Nephron (organoid): ENCODE measurements at regions not wholly inside any gene's neighbourhood (a gene's known extent, or its start where the extent isn't known, plus 50 kb on each side); places are given as distances from the start of the nearest gene placed in this dataset.
"Not testable (repeated sequence)": the region's sequence is repeated elsewhere in the genome, so short reads cannot be mapped to it uniquely, and the experiment has no call there.

ENCODE experiments used
- H3K27ac Mint-ChIP-seq, 3 experiments: 2 replicates each; pipeline ENCODE4 v1.8.0; 2020; ENCODE audit warnings: mixed read lengths in 3 of 3, mild to moderate bottlenecking in 2 of 3, moderate library complexity in 1 of 3
- H3K27me3 Mint-ChIP-seq: 2 replicates; pipeline ENCODE4 v1.8.0; 2021; ENCODE audit warnings: low read depth, mild to moderate bottlenecking, moderate library complexity, mixed read lengths
- H3K36me3 Mint-ChIP-seq: 2 replicates; pipeline ENCODE4 v1.8.0; 2020; ENCODE audit warnings: low read depth, mixed read lengths
- H3K4me1 Mint-ChIP-seq: 2 replicates; pipeline ENCODE4 v1.8.0; 2020; ENCODE audit warnings: mixed read lengths
- H3K4me3 Mint-ChIP-seq, 3 experiments: 2 replicates each; pipeline ENCODE4 v1.8.0; 2020; ENCODE audit warnings: mild to moderate bottlenecking in 3 of 3, mixed read lengths in 3 of 3, moderate library complexity in 2 of 3
- H3K9me3 Mint-ChIP-seq: 2 replicates; pipeline ENCODE4 v1.8.0; 2020; ENCODE audit warnings: mixed read lengths
- CTCF ChIP-seq, 3 experiments: fragments of 200-600 bp; sonication (generic); IDR thresholded peaks; one replicate each; pipeline ENCODE4 v1.5.0; 2021; ENCODE audit warnings: antibody characterized with exemption in 3 of 3; ENCODE audit not compliant: unreplicated experiment in 3 of 3

- H3K4me3 Mint-ChIP-seq, result no peak overlapping the region
- no peaks in the 10 kb centered on the region for H3K9me3 Mint-ChIP-seq
- H3K36me3 Mint-ChIP-seq, result no peaks in the 10 kb centered on the region
- TF ChIP-seq CTCF (IDR thresholded peaks at IDR 0.05; ENCODE audit: unreplicated experiment in 3 of 3), result no peak
- H3K27ac Mint-ChIP-seq, result peak overlapping the region in 1 of 3 experiments; percentile 84
- H3K4me1 Mint-ChIP-seq, result peaks cover 18% of the 10 kb centered on the region
- peaks cover 43% of the 10 kb centered on the region for H3K27me3 Mint-ChIP-seq
These were observed 284.1 kb downstream of the C16orf95 start for GRCh38 chr16:87033021-87033471.

- no peaks in the 10 kb centered on the region for H3K9me3 Mint-ChIP-seq
- H3K36me3 Mint-ChIP-seq, result no peaks in the 10 kb centered on the region
- H3K27me3 Mint-ChIP-seq, result peaks cover 42% of the 10 kb centered on the region
- peak overlapping the region in 1 of 3 experiments; percentile 14 for H3K4me3 Mint-ChIP-seq
- peaks cover 18% of the 10 kb centered on the region for H3K4me1 Mint-ChIP-seq
- TF ChIP-seq CTCF (IDR thresholded peaks at IDR 0.05; ENCODE audit: unreplicated experiment in 3 of 3), result no peak
- peak overlapping the region in 2 of 3 experiments; percentile 62 to 84 for H3K27ac Mint-ChIP-seq
These were observed 283.5 kb downstream of the C16orf95 start for GRCh38 chr16:87033541-87034300.

- no peaks in the 10 kb centered on the region for H3K9me3 Mint-ChIP-seq
- H3K36me3 Mint-ChIP-seq, result no peaks in the 10 kb centered on the region
- TF ChIP-seq CTCF (IDR thresholded peaks at IDR 0.05; ENCODE audit: unreplicated experiment in 3 of 3), result no peak
- H3K4me3 Mint-ChIP-seq, result no peak overlapping the region
- H3K4me1 Mint-ChIP-seq, result peaks cover 18% of the 10 kb centered on the region
- peak overlapping the region; percentile 34 to 84 (median 62) for H3K27ac Mint-ChIP-seq
- H3K27me3 Mint-ChIP-seq, result peaks cover 39% of the 10 kb centered on the region
These were observed 282.9 kb downstream of the C16orf95 start for GRCh38 chr16:87034317-87034716.

GRCh38 chr16:87035053-87035452 lies 282.1 kb downstream of the C16orf95 start:
- Mint-ChIP-seq H3K36me3 (no peaks in the 10 kb centered on the region), H3K27ac (no peak overlapping the region), H3K27me3 (peaks cover 39% of the 10 kb centered on the region), H3K4me3 (no peak overlapping the region), H3K9me3 (no peaks in the 10 kb centered on the region), H3K4me1 (peaks cover 18% of the 10 kb centered on the region)
- no peak for TF ChIP-seq CTCF (IDR thresholded peaks at IDR 0.05; ENCODE audit: unreplicated experiment in 3 of 3)

- H3K27me3 Mint-ChIP-seq, result peaks cover 39% of the 10 kb centered on the region
- peaks cover 22% of the 10 kb centered on the region for H3K4me1 Mint-ChIP-seq
These were observed 280.2 kb downstream of the C16orf95 start for GRCh38 chr16:87037012-87037411.

GRCh38 chr16:87038528-87038927 lies 278.7 kb downstream of the C16orf95 start:
- peaks cover 22% of the 10 kb centered on the region for H3K4me1 Mint-ChIP-seq
- not testable (repeated sequence) for H3K36me3 Mint-ChIP-seq, H3K9me3 Mint-ChIP-seq, H3K4me3 Mint-ChIP-seq, H3K27ac Mint-ChIP-seq
- peaks cover 49% of the 10 kb centered on the region for H3K27me3 Mint-ChIP-seq

More at GRCh38 chr16:87037012-87037411, 280.2 kb downstream of the C16orf95 start:
- H3K9me3 Mint-ChIP-seq, result no peaks in the 10 kb centered on the region
- no peak overlapping the region for H3K27ac Mint-ChIP-seq
- TF ChIP-seq CTCF (IDR thresholded peaks at IDR 0.05; ENCODE audit: unreplicated experiment in 3 of 3), result no peak
- H3K36me3 Mint-ChIP-seq, result no peaks in the 10 kb centered on the region
- no peak overlapping the region for H3K4me3 Mint-ChIP-seq
